ENCODE measurements at regions not wholly inside any gene's neighbourhood (a gene's known extent, or its start where the extent isn't known, plus 50 kb on each side); places are given as distances from the start of the nearest gene placed in this dataset.

DNA sequence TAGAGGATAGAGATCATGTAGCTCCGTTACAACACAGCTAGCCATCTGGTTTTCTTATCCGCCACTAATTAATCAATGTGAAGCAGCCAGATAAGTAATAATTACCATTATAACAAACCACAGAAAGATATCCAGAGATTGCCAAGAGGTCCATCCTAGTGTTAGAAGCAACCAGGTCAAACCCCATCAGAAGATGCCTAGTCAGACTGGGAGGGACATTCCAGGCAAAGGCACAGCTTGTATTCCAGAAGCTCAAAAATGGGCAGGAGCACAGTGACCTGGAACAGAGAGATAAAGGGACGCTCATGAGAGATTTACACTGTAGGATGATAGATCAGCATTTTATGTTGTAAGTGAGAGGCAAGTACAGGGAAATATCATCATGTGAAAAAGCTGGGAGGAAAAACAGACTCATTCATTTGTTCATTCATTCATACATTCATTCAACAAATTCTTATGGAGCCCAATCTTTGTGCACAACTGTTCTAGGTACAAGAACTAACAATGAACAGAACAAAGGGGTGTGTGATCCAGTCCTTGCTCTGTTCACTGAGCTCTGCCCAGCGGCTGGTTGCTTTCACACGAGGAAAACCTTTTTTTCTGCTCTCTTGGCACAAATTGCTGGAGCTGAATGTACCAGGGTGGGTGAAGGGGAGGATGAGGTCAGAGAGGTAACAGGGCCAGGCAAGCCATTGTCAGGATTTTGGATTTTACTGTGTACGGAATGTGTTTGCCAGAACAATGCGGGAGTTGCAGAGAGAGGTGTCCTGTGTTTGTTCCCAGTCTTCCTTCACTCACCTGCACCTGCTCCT lies 240.8 kb upstream of the FGGY start:
- 21 to 25% methylated on average over 7 of the region's 7 CpGs for WGBS, 2 donors
- intact Hi-C loops (cut with DNase I) = no loop called here
- no peaks in the 10 kb centered on the region for H3K36me3 ChIP-seq (replicated peaks in 1 of 2; ENCODE audit: insufficient read depth in 1 of 2, low read depth in 2 of 2)
- peak; percentile 83 for ATAC-seq
- H3K27me3 ChIP-seq = no peaks in the 10 kb centered on the region
- peak overlapping the region; percentile 48 to 86 (median 78) for H3K27ac ChIP-seq
- no peak overlapping the region for H3K4me3 ChIP-seq
- peaks cover 81% of the 10 kb centered on the region for H3K4me1 ChIP-seq
- peak; percentile 80 to 90 (median 84) for DNase-seq
- no peaks in the 10 kb centered on the region for H3K9me3 ChIP-seq
- peak in 2 of 3 donors; percentile 0 to 23 for TF ChIP-seq POLR2A (IDR thresholded peaks at IDR 0.05)
- TF ChIP-seq, protein P1, sequence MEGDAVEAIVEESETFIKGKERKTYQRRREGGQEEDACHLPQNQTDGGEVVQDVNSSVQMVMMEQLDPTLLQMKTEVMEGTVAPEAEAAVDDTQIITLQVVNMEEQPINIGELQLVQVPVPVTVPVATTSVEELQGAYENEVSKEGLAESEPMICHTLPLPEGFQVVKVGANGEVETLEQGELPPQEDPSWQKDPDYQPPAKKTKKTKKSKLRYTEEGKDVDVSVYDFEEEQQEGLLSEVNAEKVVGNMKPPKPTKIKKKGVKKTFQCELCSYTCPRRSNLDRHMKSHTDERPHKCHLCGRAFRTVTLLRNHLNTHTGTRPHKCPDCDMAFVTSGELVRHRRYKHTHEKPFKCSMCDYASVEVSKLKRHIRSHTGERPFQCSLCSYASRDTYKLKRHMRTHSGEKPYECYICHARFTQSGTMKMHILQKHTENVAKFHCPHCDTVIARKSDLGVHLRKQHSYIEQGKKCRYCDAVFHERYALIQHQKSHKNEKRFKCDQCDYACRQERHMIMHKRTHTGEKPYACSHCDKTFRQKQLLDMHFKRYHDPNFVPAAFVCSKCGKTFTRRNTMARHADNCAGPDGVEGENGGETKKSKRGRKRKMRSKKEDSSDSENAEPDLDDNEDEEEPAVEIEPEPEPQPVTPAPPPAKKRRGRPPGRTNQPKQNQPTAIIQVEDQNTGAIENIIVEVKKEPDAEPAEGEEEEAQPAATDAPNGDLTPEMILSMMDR (IDR thresholded peaks at IDR 0.05) = peak in 1 of 7 experiments; percentile 6

DNA sequence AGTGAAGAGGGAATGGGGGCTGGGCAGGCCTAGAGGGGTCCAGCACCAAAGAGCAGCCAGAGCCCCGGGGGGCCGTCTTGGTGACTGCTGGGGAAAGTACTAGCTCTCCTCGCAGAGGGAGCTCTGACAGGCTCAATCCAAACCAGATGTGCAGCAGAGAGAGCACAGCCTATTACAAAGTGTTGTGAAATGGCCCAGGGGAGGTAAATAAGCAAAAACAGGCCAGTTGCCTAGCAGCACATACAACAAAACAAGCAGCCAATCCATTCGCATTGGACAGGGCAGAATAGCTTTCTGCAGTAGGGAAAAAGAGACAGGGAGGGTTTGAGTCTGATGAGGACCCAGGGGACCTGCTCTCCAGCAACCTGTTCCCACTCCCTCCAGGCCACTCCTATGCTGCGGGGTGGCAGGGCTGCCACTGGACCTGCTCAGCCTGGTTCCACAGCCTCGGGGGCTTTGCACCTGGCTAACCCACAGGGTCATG lies 239.6 kb upstream of the FGGY start:
- H3K4me3 ChIP-seq = no peak overlapping the region
- 28% methylated on average over 6 of the region's 6 CpGs for WGBS, 2 donors
- TF ChIP-seq, protein P1 (IDR thresholded peaks at IDR 0.05) = no peak
- TF ChIP-seq POLR2A (IDR thresholded peaks at IDR 0.05) = peak in 2 of 3 donors; percentile 90 to 94
- ATAC-seq (peak; percentile 86), DNase-seq (peak; percentile 80 to 93 (median 83))
- H3K9me3 ChIP-seq = no peaks in the 10 kb centered on the region
- no peaks in the 10 kb centered on the region for H3K27me3 ChIP-seq
- no peaks in the 10 kb centered on the region for H3K36me3 ChIP-seq (replicated peaks in 1 of 2; ENCODE audit: insufficient read depth in 1 of 2, low read depth in 2 of 2)
- peak overlapping the region in 3 of 4 donors; percentile 72 to 86 (median 85) for H3K27ac ChIP-seq
- intact Hi-C loops (cut with DNase I) = no loop called here
- H3K4me1 ChIP-seq = peaks cover 86% of the 10 kb centered on the region

DNA sequence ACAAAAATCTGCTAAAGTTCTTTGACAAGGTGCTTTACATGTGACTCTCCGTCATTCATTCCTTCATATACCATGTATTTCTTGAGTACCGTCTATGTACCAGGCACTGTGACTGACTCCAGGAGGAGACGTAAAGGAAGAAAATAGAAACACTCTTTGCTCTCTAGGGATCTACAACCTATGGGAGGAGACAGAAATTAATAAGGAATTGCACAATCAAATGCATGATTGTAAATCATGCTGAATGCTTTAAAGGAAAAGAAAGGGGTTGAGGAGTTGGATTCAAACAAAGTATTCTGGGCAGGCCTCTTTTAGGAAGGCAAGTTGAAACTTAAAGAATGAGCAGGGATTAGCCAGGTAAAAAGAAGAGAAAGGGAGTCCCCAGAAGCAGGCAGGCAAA lies 239.1 kb upstream of the FGGY start:
- WGBS, 2 donors = 83 to 84% methylated on average over 3 of the region's 3 CpGs
- Histone ChIP-seq H3K4me3 (no peak overlapping the region), H3K4me1 (peaks cover 86% of the 10 kb centered on the region), H3K27ac (peak overlapping the region in 3 of 4 donors; percentile 72 to 86 (median 85)), H3K9me3 (no peaks in the 10 kb centered on the region), H3K36me3 (replicated peaks in 1 of 2; ENCODE audit: insufficient read depth in 1 of 2, low read depth in 2 of 2) (no peaks in the 10 kb centered on the region), H3K27me3 (no peaks in the 10 kb centered on the region)
- no peak for TF ChIP-seq POLR2A (IDR thresholded peaks at IDR 0.05)
- TF ChIP-seq, protein P1 (IDR thresholded peaks at IDR 0.05) = no peak
- intact Hi-C loops (cut with DNase I) = no loop called here
- DNase-seq = no peak
- no peak for ATAC-seq

DNA sequence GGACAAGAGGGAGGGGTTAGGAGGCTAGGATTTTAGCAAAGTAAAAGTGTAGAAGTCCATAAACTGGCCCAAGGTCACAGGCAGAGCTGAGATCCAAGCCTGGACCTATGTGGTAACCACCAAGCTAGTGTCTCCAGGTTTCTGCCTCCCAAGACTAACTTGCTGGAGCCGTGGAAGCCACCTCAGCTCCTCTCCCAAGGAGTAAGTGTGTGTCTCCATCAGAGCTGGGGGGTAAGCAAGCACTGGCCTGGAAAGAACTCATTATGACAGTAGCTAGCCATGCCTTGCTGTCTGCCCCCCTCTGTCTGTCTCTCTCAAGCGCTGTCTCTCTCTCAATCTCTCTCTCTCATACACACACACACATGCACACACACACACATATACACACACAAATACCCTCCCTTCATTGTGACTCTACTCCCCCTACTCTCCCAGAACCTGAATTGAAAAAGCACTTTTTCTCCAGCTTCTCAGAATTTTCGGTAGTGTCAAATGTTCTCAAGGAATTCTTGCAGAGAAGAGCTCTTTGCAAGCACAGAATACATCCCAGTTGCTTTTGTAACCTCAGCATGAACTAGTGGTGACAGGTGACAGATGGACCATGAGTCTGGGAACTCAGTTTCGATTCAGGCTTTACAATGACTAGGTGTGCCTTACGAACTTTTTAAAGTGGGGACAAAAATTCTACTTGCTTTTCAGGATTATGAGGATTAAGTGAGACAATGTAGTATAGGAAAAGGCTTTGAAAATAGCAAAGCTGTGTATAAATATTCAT lies 238.0 kb upstream of the FGGY start:
- H3K4me3 ChIP-seq = no peak overlapping the region
- peak; percentile 22 to 50 (median 32) for DNase-seq
- WGBS, 2 donors = 77 to 81% methylated on average over 5 of the region's 5 CpGs
- H3K27ac ChIP-seq = peak overlapping the region in 2 of 4 donors; percentile 0 to 4
- TF ChIP-seq, protein P1 (IDR thresholded peaks at IDR 0.05) = no peak
- no peak for TF ChIP-seq POLR2A (IDR thresholded peaks at IDR 0.05)
- H3K36me3 ChIP-seq (replicated peaks in 1 of 2; ENCODE audit: insufficient read depth in 1 of 2, low read depth in 2 of 2) = no peaks in the 10 kb centered on the region
- no peak for ATAC-seq
- intact Hi-C loops (cut with DNase I) = no loop called here
- H3K27me3 ChIP-seq = no peaks in the 10 kb centered on the region
- peaks cover 82% of the 10 kb centered on the region for H3K4me1 ChIP-seq
- no peaks in the 10 kb centered on the region for H3K9me3 ChIP-seq
